SK-N-SH (cell line): ENCODE measurements at regions not wholly inside any gene's neighbourhood (a gene's known extent, or its start where the extent isn't known, plus 50 kb on each side); places are given as distances from the start of the nearest gene placed in this dataset.

Source experiments
- CTCF ChIA-PET: fragments of 300-600, 350-600 bp; formaldehyde crosslinking; extraction: SDS; loops from one replicate; lab custom pipeline; 2021; lab: Yijun Ruan, JAX
- POLR2A ChIA-PET: fragments of 350-600 bp; sonication (Branson Sonifier 250); formaldehyde crosslinking; extraction: SDS; loops from one replicate; lab custom pipeline; 2020; ENCODE audit warnings: antibody characterized with exemption, inconsistent platforms; lab: Yijun Ruan, JAX
- DNase-seq: peaks from one replicate; pipeline ENCODE4 v3.0.0; 2012
- H2AFZ ChIP-seq: fragments of 200-600 bp; sonication (generic); 2 replicates; pipeline ENCODE4 v1.8.1; 2016; ENCODE audit warnings: antibody characterized with exemption, mild to moderate bottlenecking, low read depth
- H3F3A ChIP-seq: fragments of 200-600 bp; sonication (generic); replicated peaks from 2 replicates; pipeline ENCODE3; 2016; ENCODE audit warnings: antibody characterized with exemption, mild to moderate bottlenecking; ENCODE audit not compliant: insufficient read depth
- H3K27ac ChIP-seq, 2 experiments: fragments of 200-500 bp in 1 of 2; fragments of 200-600 bp in 1 of 2; sonication (Bioruptor generic) in 1 of 2; sonication (generic), shearing (Covaris generic) in 1 of 2; 2 replicates each; pipeline versions ENCODE4 v1.5.1 to v1.6.1; 2014 to 2016; ENCODE audit warnings: low read depth in 2 of 2, inconsistent platforms in 1 of 2, low read length in 1 of 2, mild to moderate bottlenecking in 1 of 2, mixed read lengths in 1 of 2
- H3K27me3 ChIP-seq: fragments of 200-600 bp; sonication (generic), shearing (Covaris generic); 2 replicates; pipeline ENCODE4 v1.6.1; 2016; ENCODE audit warnings: mixed run types; ENCODE audit not compliant: insufficient read depth
- H3K36me3 ChIP-seq, 2 experiments: fragments of 200-500 bp in 1 of 2; fragments of 200-600 bp in 1 of 2; sonication (Bioruptor generic) in 1 of 2; sonication (generic) in 1 of 2; replicated peaks in 1 of 2; 2 replicates each; pipeline versions ENCODE3 to v1.5.1; 2014 to 2016; ENCODE audit warnings: low read length in 1 of 2, mild to moderate bottlenecking in 1 of 2; ENCODE audit not compliant: insufficient read depth in 2 of 2, control insufficient read depth in 1 of 2
- H3K4me1 ChIP-seq, 2 experiments: fragments of 200-500 bp in 1 of 2; fragments of 200-600 bp in 1 of 2; sonication (Bioruptor generic) in 1 of 2; sonication (generic), shearing (Covaris generic) in 1 of 2; 2 replicates each; pipeline versions ENCODE4 v1.5.1 to v1.6.1; 2014 to 2016; ENCODE audit warnings: low read depth in 1 of 2, low read length in 1 of 2, mixed run types in 1 of 2; ENCODE audit not compliant: insufficient read depth in 2 of 2, control insufficient read depth in 1 of 2
- H3K4me2 ChIP-seq: fragments of 200-600 bp; sonication (generic), shearing (Covaris generic); 2 replicates; pipeline ENCODE4 v1.6.1; 2017; ENCODE audit warnings: mixed run types
- H3K4me3 ChIP-seq, 2 experiments: fragments of 200-500 bp in 1 of 2; fragments of 200-600 bp in 1 of 2; sonication (Bioruptor generic) in 1 of 2; sonication (generic), shearing (Covaris generic) in 1 of 2; 2 replicates each; pipeline versions ENCODE4 v1.5.1 to v1.8.1; 2014 to 2016; ENCODE audit warnings: low read depth in 2 of 2, inconsistent platforms in 1 of 2, low read length in 1 of 2, mild to moderate bottlenecking in 1 of 2, mixed read lengths in 1 of 2, moderate library complexity in 1 of 2
- H3K79me2 ChIP-seq: fragments of 200-600 bp; sonication (generic); 2 replicates; pipeline ENCODE4 v1.8.1; 2017; ENCODE audit warnings: mild to moderate bottlenecking; ENCODE audit not compliant: insufficient read depth
- H3K9ac ChIP-seq: fragments of 200-600 bp; sonication (generic); 2 replicates; pipeline ENCODE4 v1.6.1; 2017; ENCODE audit warnings: mixed run types
- H3K9me2 ChIP-seq: fragments of 200-600 bp; sonication (generic); 2 replicates; pipeline ENCODE4 v1.6.1; 2017; ENCODE audit warnings: mixed run types
- H3K9me3 ChIP-seq: fragments of 200-600 bp; sonication (generic); 2 replicates; pipeline ENCODE4 v1.6.1; 2017; ENCODE audit warnings: mixed run types, mild to moderate bottlenecking, moderate library complexity
- H4K20me1 ChIP-seq: fragments of 200-600 bp; sonication (generic); 2 replicates; pipeline ENCODE4 v1.6.1; 2017; ENCODE audit warnings: mild to moderate bottlenecking, mixed run types; ENCODE audit not compliant: insufficient read depth
- EP300 ChIP-seq, 2 experiments: IDR thresholded peaks; 2 replicates each; pipeline versions ENCODE4 v1.4.0 to v1.6.1; 2012; ENCODE audit warnings: borderline replicate concordance in 1 of 2, low read depth in 1 of 2, low read length in 1 of 2
- EZH2phosphoT487 ChIP-seq: fragments of 200-600 bp; sonication (generic); IDR thresholded peaks from 2 replicates; pipeline ENCODE4 v1.6.1; 2017; ENCODE audit warnings: low read depth, mixed run types, mild to moderate bottlenecking, antibody characterized with exemption, moderate library complexity, borderline replicate concordance
- FOXM1 ChIP-seq: IDR thresholded peaks from 2 replicates; pipeline ENCODE4 v1.4.0; 2012; ENCODE audit warnings: low read depth, mild to moderate bottlenecking
- IRF3 ChIP-seq: fragments of 150-350 bp; IDR thresholded peaks from 2 replicates; pipeline ENCODE4 v1.6.1; 2016; ENCODE audit warnings: mild to moderate bottlenecking, low read depth, low read length
- JUND ChIP-seq: IDR thresholded peaks from 2 replicates; pipeline ENCODE4 v1.4.0; 2012
- NRF1 ChIP-seq: IDR thresholded peaks from 2 replicates; pipeline ENCODE4 v1.6.1; 2012; ENCODE audit warnings: low read depth, mild to moderate bottlenecking, low read length
- RAD21 ChIP-seq: IDR thresholded peaks from 2 replicates; pipeline ENCODE4 v1.6.1; 2012; ENCODE audit warnings: mild to moderate bottlenecking, low read length
- REST ChIP-seq: IDR thresholded peaks from 2 replicates; pipeline ENCODE4 v1.6.1; 2012; ENCODE audit warnings: mild to moderate bottlenecking, low read depth, low read length, moderate library complexity
- RXRA ChIP-seq: IDR thresholded peaks from 2 replicates; pipeline ENCODE4 v1.4.0; 2012; ENCODE audit warnings: low read depth, mild to moderate bottlenecking, borderline replicate concordance
- SMC3 ChIP-seq: IDR thresholded peaks from 2 replicates; pipeline ENCODE4 v1.6.1; 2012; ENCODE audit warnings: low read depth, low read length, improper control_type of control experiment
- WGBS: methylation state at CpG from one replicate; pipeline ENCODE4 v1.1.6; 2017; ENCODE audit warnings: low lambda C conversion rate; 5-methylcytosine and 5-hydroxymethylcytosine counted together

- no peak for TF ChIP-seq EZH2phosphoT487
- no peak for TF ChIP-seq JUND
- TF ChIP-seq RAD21, result no peak
- no peak for TF ChIP-seq SMC3
- TF ChIP-seq IRF3, result no peak
Observed at GRCh38 chr12:113712481-113712880, 240.8 kb upstream of the LHX5 start (continued).

- CTCF ChIA-PET, result no interaction called here
- POLR2A ChIA-PET, result no interaction called here
Observed at GRCh38 chr12:113710216-113710615, 238.5 kb upstream of the LHX5 start.

More at GRCh38 chr12:113710216-113710615, 238.5 kb upstream of the LHX5 start:
- Histone ChIP-seq H3K36me3 (no peaks in the 10 kb centered on the region), H3K27ac (no peak overlapping the region), H3K4me1 (no peaks in the 10 kb centered on the region), H3K4me3 (no peak overlapping the region), H3K79me2 (no peaks in the 10 kb centered on the region), H3K4me2 (no peak overlapping the region), H4K20me1 (no peaks in the 10 kb centered on the region), H3F3A (no peaks in the 10 kb centered on the region), H2AFZ (no peak overlapping the region), H3K27me3 (no peaks in the 10 kb centered on the region; the same call in 1 of the 2 replicates), H3K9me2 (no peaks in the 10 kb centered on the region), H3K9me3 (no peaks in the 10 kb centered on the region), H3K9ac (no peak overlapping the region)
- WGBS, result 39% methylated on average over 5 of the region's 5 CpGs
- no peak for DNase-seq
- no peak for TF ChIP-seq REST
- TF ChIP-seq NRF1, result no peak
- no peak for TF ChIP-seq FOXM1
- no peak for TF ChIP-seq EP300 (IDR thresholded peaks at IDR 0.05; ENCODE audit: borderline replicate concordance in 1 of 2, low read depth in 1 of 2, low read length in 1 of 2)
- TF ChIP-seq RXRA, result no peak
- no peak for TF ChIP-seq JUND
- TF ChIP-seq, all 33 proteins: peak for 0
